ENCODE measurements at regions not wholly inside any gene's neighbourhood (a gene's known extent, or its start where the extent isn't known, plus 50 kb on each side); places are given as distances from the start of the nearest gene placed in this dataset.
"Not testable (repeated sequence)": the region's sequence is repeated elsewhere in the genome, so short reads cannot be mapped to it uniquely, and the experiment has no call there.

- Histone ChIP-seq H3K4me3 (ENCODE audit: low read depth, low read length) (no peak overlapping the region), H3K9me3 (no peaks in the 10 kb centered on the region), H3K27me3 (no peaks in the 10 kb centered on the region), H3K4me1 (no peaks in the 10 kb centered on the region), H3K36me3 (no peaks in the 10 kb centered on the region)
- no peak for TF ChIP-seq CTCF (IDR thresholded peaks at IDR 0.05; ENCODE audit: low read depth, low read length)
- no peak for DNase-seq
These were observed 213.6 kb upstream of the FTMT start for GRCh38 chr5:121638126-121638525.

DNA sequence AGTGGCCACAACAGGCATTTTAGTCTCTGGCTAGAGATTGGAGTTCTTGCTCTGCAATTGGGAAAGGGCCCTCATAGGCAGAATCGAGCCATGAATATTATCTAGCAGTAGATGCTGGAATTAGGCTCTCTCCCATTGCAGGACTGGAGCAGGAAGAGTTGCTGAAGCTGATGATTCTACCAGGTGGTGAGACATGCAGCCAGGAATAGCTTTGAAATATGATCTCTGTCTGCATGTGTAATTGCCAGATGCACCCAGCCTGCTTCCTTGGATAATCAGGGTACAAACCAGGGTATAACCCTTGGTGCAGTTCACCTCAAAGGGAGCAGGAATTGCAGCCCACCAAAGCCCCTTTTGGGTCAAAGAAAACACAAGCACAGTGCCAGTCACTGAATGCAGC lies 211.4 kb upstream of the FTMT start:
- no peak for TF ChIP-seq CTCF (IDR thresholded peaks at IDR 0.05; ENCODE audit: low read depth, low read length)

DNA sequence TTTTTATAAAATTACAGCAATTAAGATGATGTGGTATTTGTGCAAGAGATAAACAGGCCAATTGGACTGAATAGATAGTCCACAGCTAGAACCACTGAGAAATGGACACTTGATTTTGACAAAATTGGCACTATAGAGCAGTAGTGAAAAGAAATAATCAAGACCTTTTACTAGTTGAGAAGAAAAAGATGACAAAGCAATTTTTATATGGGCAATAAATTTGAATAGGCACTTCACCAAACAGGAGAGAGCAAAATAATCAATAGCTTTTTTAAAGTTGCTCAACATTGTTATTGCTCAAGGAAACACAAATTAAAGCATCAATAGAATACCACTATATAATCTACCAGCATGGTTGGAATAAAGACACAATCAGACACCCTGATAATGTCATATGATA lies 193.5 kb upstream of the FTMT start:
- Histone ChIP-seq H3K9me3 (no peaks in the 10 kb centered on the region), H3K4me1 (no peaks in the 10 kb centered on the region), H3K36me3 (no peaks in the 10 kb centered on the region), H3K4me3 (ENCODE audit: low read depth, low read length) (no peak overlapping the region), H3K27me3 (no peaks in the 10 kb centered on the region)
- no peak for DNase-seq
- TF ChIP-seq CTCF (IDR thresholded peaks at IDR 0.05; ENCODE audit: low read depth, low read length) = no peak

More for the DNA sequence above, 211.4 kb upstream of the FTMT start:
- Histone ChIP-seq H3K27me3 (no peaks in the 10 kb centered on the region), H3K36me3 (no peaks in the 10 kb centered on the region), H3K9me3 (no peaks in the 10 kb centered on the region), H3K4me3 (ENCODE audit: low read depth, low read length) (no peak overlapping the region), H3K4me1 (no peaks in the 10 kb centered on the region)
- DNase-seq = no peak

- Histone ChIP-seq H3K4me1 (no peaks in the 10 kb centered on the region), H3K36me3 (no peaks in the 10 kb centered on the region), H3K9me3 (no peaks in the 10 kb centered on the region), H3K4me3 (ENCODE audit: low read depth, low read length) (no peak overlapping the region), H3K27me3 (no peaks in the 10 kb centered on the region)
- DNase-seq = no peak
- TF ChIP-seq CTCF (IDR thresholded peaks at IDR 0.05; ENCODE audit: low read depth, low read length) = no peak
These were observed 191.5 kb upstream of the FTMT start for GRCh38 chr5:121660142-121660541.

DNA sequence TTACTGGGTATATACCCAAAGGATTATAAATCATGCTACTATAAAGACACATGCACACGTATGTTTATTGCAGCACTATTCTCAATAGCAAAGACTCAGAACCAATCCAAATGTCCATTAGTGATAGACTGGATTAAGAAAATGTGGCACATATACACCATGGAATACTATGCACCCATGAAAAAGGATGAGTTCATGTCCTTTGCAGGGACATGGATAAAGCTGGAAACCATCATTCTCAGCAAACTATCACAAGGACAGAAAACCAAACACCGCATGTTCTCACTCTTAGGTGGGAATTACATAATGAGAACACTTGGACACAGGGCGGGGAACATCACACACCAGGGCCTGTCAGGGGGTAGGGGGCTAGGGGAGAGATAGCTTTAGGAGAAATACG lies 186.1 kb upstream of the FTMT start:
- not testable (repeated sequence) for H3K4me3 ChIP-seq (ENCODE audit: low read depth, low read length); DNase-seq; H3K36me3 ChIP-seq; H3K9me3 ChIP-seq; H3K4me1 ChIP-seq; H3K27me3 ChIP-seq

DNA sequence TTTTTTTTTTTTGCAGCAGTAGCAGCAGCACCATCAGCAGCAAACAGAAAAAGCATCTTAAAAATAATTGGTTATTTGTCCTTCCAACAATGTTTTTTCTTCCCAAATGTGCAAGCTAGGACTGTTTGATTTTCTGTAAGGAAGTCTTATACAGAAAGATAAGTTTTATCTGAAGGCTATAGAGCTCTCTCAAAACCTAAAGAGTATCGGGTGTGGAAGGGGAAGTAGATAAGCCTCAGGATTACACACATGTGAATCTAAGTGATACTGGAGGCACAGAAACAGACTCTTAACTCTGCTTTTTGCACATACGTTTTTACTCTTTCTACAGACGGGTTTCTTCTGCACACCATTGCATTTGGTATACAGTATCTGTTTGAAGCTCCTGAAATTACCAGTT lies 184.4 kb upstream of the FTMT start:
- H3K4me1 ChIP-seq = no peaks in the 10 kb centered on the region
- no peaks in the 10 kb centered on the region for H3K36me3 ChIP-seq
- DNase-seq = no peak
- H3K4me3 ChIP-seq (ENCODE audit: low read depth, low read length) = no peak overlapping the region
- no peaks in the 10 kb centered on the region for H3K27me3 ChIP-seq
- no peak for TF ChIP-seq CTCF (IDR thresholded peaks at IDR 0.05; ENCODE audit: low read depth, low read length)
- H3K9me3 ChIP-seq = no peaks in the 10 kb centered on the region

- H3K4me1 ChIP-seq = no peaks in the 10 kb centered on the region
- no peaks in the 10 kb centered on the region for H3K36me3 ChIP-seq
- no peaks in the 10 kb centered on the region for H3K9me3 ChIP-seq
- no peak overlapping the region for H3K4me3 ChIP-seq (ENCODE audit: low read depth, low read length)
- no peak for DNase-seq
- TF ChIP-seq CTCF (IDR thresholded peaks at IDR 0.05; ENCODE audit: low read depth, low read length) = no peak
- no peaks in the 10 kb centered on the region for H3K27me3 ChIP-seq
These were observed 183.0 kb upstream of the FTMT start for GRCh38 chr5:121668635-121669034.
